ENCODE measurements at regions not wholly inside any gene's neighbourhood (a gene's known extent, or its start where the extent isn't known, plus 50 kb on each side); places are given as distances from the start of the nearest gene placed in this dataset.

DNA sequence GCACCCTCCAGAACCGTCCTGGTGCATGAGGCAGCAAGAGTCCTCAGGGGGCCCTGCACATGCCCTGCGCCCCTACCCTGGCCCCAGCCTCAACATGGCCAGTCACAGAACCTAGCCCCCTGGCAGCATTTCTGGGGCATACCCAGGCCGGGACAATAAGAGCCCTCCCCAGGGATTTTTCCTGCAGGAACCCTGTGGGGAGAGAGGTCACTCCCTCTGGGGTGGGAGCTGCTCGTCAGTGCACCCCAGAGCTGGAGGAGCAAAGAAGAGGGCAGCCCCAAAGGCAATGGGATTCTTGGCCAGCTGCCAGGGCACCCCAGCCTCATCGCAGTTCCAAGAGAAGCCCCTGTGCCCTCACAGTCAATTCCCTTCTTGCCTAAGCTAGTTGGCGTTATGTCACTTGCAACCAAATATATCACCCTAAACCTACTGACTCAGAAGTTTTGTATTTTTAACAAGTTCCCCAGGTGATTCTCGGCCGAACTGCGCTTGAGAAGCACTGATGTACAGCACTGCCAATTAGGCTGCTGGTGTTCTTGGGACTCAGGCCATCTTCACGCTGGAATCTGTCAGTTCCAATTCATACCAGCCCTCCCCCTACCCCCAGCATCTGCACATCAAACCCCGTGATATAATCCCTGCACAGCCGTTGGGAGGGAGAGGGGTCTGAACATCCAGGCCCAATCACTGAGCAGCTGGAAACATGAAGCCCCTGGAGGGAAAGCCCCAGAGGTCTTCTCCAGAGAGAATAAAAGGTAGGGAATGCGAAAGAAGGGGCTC is 87.5 kb upstream of the PRR20G start:
- no peak for DNase-seq (ENCODE audit: low read depth in 2 of 2)

GRCh38 chr3:127374086-127375010 is 86.5 kb upstream of the PRR20G start:
- DNase-seq (ENCODE audit: low read depth in 2 of 2): peak; percentile 2 to 25

DNA sequence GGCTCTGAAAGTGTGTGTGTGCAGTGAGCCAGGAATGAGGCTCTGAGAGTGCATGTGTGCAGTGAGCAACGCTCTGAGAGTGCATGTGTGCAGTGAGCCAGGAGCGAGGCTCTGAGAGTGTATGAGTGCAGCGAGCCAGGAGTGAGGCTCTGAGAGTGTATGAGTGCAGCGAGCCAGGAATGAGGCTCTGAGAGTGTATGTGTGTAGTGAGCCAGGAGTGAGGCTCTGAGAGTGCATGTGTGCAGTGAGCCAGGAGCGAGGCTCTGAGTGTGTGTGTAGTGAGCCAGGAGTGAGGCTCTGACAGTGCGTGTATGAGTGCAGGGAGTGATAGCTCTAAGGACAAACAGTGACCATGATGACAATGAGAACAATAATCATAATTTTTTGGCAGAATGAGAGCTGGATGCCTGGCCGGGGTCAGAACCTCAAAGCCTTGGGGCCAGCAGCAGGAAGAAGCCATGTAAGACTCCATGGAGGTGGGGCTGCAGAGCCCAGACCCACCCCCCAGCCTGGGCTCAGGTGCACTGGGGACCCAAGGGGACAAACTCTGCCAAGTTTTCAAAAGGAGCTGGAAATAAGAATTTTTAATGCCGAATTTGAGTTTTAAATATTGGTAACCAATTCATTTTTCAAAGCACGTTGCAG is 85.7 kb upstream of the PRR20G start:
- no peak for DNase-seq (ENCODE audit: low read depth in 2 of 2)

- no peak for DNase-seq (ENCODE audit: low read depth in 2 of 2)
These were observed 84.0 kb upstream of the PRR20G start for GRCh38 chr3:127371846-127372245.

GRCh38 chr3:127371334-127371733 is 83.5 kb upstream of the PRR20G start:
- DNase-seq (ENCODE audit: low read depth in 2 of 2): no peak

DNA sequence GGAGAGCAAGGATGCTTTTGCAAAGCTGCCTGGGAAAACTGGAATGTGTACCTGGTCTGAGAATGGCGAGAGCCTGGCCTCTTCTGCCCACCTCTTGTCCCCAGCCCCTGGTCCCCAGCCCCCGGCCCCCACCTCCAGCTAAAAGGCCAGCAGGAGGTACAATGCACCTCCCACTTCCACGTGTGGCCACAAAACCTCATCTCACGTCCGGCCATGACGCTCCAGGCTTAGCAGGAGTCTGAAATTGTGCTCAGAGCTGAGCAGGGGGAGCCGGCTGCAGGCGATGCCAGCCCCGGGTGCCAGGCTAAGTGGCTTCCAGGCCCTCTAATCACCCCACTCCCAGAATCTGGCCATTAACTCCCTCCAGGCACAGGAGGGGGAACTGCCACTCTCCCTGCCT is 83.1 kb upstream of the PRR20G start:
- DNase-seq (ENCODE audit: low read depth in 2 of 2): no peak

GRCh38 chr3:127369356-127369935 is 81.6 kb upstream of the PRR20G start:
- DNase-seq (ENCODE audit: low read depth in 2 of 2): no peak

DNA sequence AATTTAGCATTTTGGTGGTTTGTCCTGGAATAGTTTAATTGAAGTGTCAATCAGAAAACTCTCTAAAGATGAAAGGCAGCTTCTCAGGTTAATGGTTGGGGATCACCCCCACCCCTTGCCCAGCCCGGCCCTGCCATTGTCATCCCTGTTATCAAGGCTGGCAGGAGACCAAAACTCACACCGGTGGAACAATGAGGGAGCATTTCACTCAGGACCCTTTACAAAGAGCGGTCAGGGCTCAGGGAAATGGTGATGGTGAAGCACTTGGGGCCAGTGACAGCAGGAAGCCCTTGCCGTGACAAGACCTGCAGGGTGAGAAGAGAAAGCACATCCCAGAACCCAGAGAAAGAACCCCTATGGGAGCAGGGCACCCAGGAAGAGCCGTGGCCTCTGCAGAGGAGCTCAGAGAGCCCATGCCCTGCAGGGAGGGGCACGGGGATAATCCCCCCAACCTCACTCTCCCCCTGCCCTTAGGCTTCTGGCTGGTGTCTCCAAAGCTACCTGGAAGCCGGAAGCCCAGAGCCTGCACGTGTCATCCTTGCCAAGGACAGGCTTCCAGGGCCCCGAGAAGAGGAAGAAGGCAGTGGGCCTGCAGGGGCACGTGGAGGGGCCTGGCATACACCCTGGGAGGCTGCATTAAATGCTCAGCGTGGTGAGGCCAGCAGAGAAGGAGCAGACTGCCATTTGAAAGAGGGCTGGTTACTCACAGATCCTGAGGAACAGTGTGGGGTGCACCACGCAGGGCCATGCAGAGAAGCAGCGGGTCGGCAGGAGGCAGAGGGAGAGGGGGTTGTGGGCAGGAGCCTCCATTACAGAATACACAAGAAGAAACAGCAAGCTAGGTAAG is 80.6 kb upstream of the PRR20G start:
- DNase-seq (ENCODE audit: low read depth in 2 of 2): no peak

GRCh38 chr3:127367593-127367992 is 79.7 kb upstream of the PRR20G start:
- DNase-seq (ENCODE audit: low read depth in 2 of 2): no peak

DNA sequence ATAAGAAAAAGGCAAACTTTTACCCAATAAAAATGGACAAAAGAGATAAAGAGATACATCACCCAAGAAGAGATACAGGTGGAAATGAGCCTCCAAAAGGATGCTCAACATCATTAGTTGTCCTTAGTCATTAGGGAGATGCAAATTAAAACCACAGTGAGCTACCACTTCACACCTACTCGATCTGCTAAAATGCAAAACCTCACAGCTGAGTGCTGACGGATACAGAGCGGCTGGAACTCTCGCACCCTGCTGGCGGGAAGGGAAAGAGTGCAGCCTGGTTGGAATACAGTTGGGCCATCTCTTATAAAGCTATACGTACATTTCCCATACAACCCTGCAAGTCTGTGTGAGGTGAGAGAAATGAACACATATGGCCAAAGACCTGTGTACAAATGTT is 78.5 kb upstream of the PRR20G start:
- DNase-seq (ENCODE audit: low read depth in 2 of 2): no peak

- no peak for DNase-seq (ENCODE audit: low read depth in 2 of 2)
These were observed 77.4 kb upstream of the PRR20G start for GRCh38 chr3:127365163-127365798.

DNA sequence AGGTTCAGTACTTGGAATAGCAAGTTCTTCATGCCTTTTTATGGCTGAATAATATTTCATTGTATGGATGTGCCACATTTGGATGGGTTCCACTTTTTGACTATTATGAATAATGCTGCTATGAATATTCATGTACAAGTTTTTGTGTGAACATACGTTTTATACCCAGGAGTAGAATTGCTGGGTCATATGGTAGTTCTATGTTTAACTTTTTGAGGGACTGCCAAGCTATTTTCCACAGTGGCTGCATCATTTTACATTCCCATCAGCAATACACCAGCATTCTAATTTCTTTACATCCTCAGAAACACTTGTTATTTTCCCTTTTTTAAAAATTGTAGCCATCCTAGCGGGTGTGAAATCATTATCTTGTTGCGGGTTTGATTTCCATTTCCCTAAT is 76.0 kb upstream of the PRR20G start:
- DNase-seq (ENCODE audit: low read depth in 2 of 2): no peak

GRCh38 chr3:127363171-127363570 is 75.3 kb upstream of the PRR20G start:
- DNase-seq (ENCODE audit: low read depth in 2 of 2): no peak

- DNase-seq (ENCODE audit: low read depth in 2 of 2): no peak
These were observed 72.8 kb upstream of the PRR20G start for GRCh38 chr3:127360647-127361046.

DNA sequence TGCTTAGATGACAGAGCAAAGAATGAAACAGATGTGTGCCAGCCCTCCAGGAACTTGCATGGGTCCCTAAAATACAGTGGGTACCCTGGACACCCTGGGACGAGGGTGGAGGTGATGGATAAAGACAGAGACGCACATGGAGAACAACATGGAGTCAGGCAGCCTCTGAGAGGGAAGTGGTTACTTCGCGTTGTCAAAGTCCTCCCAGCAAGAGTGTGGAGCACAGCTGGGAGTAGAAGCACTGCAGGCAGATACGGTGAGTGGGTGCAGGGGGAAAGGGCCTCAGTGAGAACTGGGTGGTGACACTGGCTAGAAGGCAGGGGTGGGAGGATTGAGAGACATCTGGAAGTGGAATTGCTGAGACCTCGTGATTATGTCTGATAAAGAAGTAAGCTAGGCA is 70.8 kb upstream of the PRR20G start:
- no peak for DNase-seq (ENCODE audit: low read depth in 2 of 2)

DNA sequence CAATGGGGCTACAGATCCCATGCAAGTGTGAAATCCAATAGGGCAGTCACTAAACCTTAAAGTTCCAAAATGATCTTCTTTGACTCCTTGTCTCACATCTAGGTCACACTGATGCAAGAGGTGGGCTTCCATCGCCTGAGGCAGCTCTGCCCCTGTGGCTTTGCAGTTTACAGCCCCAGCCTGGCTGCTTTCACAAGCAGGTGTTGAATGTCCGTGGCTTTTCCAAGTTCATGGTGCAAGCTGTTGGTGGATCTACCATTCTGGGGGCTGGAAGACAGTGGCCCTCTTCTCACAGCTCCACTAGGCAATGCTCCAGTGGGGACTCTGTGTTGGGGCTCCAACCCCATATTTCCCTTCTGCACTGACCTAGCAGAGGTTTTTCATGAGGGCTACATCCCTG is 68.5 kb upstream of the PRR20G start:
- no peak for DNase-seq (ENCODE audit: low read depth in 2 of 2)

DNA sequence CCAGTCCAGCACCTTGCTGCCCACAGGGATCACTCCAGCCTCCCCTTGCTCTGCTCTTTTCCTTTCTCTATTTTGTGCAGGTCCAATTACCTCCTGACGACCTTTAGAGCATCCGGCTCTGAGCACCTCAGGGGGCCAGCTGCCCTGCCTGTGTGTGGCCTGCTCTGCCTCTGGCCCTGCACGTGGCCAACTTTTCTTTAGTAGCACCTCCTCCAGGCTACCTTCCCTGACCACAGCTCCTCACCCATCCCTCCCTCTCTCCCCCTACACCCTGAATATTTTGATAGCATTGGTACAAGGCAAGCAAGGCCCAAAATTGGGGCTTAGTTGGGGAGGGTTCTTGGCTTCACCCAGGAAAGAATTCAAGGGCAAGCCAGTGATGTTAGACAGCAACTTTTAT is 66.9 kb upstream of the PRR20G start:
- no peak for DNase-seq (ENCODE audit: low read depth in 2 of 2)

DNA sequence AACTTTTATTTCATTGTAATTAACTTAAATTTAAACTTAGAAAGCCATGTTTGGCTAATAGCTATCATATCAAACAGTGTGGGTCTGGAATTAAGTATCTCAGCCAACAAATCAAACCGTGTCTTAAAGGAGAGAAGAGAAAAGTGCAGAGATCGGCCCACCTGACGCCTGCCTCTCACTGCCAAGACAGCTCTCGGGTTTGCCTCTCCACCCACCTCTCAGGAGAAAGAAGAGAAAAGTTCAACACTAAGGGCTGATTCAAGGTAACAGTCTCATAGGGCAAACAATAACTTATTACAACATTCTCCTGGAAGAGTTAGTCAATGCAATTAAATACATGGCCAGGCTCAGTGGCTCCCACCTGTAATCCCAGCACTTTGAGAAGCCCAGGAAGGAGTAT is 64.8 kb upstream of the PRR20G start:
- DNase-seq (ENCODE audit: low read depth in 2 of 2): no peak

DNA sequence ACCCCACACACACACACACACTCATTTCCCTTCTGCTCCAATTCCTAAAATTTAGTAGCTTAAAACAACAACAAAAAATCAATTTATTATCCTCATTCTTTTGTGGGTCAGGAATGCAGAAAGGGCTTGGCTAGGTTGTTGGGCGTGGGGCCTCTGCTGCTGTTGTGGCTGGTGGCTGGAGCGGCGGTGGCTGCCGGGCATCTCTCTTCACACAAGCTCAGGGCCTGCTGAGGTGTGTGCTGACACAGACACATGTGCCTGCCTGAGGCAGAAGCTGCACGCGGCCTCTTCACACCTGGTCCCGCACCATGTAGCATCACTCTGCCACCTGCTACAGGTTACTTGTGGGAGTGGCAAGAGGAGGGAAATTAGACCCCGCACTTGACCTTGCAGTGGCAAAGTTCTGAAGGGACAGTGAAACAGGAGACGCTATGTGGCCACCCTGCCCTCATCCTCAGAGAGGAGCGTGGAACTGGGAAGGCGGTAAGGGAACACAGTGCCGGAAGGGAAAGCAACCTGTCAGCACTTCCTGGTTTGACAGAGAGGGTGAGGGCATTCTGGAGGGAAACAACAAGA is 64.0 kb upstream of the PRR20G start:
- DNase-seq (ENCODE audit: low read depth in 2 of 2): no peak

DNA sequence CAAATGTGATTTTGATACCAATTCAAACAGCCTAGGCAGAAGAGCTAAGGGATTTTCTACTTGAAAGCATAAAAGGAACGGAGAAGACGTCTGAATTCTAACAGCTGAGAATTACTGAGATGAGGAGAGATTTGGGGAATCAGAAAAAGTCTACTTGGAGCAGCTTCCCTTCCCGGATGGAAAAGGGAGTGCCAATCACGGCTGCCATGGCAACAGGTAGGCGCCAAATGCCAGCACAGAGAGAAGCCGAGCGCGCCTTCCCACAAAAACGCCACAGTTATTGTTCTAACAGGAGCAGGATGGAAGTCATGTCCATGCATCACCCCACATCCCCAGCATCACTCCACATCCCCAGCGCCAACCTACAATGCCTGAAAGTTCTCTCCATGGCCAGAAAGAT is 63.5 kb upstream of the PRR20G start:
- no peak for DNase-seq (ENCODE audit: low read depth in 2 of 2)

Data from stimulated activated CD4-positive, alpha-beta T cell treated with anti-CD3 and anti-CD28 coated beads, Interleukin-4, amount 100 ng/mL, for 48 hours (primary cell).